PC-3 (cell line): ENCODE measurements at regions not wholly inside any gene's neighbourhood (a gene's known extent, or its start where the extent isn't known, plus 50 kb on each side); places are given as distances from the start of the nearest gene placed in this dataset.

Source experiments
- EZH2 ChIP-seq: fragments of 300-600 bp; sonication (generic); IDR thresholded peaks from one replicate; pipeline ENCODE4 v1.6.1; 2017; ENCODE audit warnings: antibody characterized with exemption, mild to moderate bottlenecking, low read length; ENCODE audit not compliant: unreplicated experiment
- EZH2phosphoT487 ChIP-seq: fragments of 300-600 bp; sonication (generic); IDR thresholded peaks from 2 replicates; pipeline ENCODE4 v1.6.1; 2018; ENCODE audit warnings: mild to moderate bottlenecking, antibody characterized with exemption, low read length, borderline replicate concordance
- TF ChIP-seq, protein P1 (sequence below): fragments of 300-600 bp; sonication (generic); conservative IDR thresholded peaks from 2 replicates; pipeline ENCODE4 v1.5.1; 2017; ENCODE audit warnings: antibody characterized with exemption, low read depth, mild to moderate bottlenecking, low read length

DNA sequence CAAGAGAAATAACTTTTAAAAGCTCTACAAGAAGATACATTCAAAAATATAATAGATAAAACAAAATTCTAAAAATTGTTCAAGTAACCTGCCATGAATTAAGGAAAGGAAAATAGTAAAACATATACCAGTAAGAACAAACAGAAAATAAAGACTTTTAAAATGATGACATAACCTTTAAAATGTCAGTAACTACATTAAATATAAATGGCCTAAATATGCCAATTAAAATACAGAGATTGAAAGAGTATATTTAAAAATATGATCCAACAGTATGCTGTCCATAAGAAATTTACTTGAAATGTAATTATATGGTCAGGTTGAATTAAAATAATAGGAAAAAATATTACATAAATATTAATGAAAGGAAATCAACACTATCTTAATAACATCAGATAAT is 911.7 kb upstream of the POU3F3 start:
- TF ChIP-seq, protein P1, sequence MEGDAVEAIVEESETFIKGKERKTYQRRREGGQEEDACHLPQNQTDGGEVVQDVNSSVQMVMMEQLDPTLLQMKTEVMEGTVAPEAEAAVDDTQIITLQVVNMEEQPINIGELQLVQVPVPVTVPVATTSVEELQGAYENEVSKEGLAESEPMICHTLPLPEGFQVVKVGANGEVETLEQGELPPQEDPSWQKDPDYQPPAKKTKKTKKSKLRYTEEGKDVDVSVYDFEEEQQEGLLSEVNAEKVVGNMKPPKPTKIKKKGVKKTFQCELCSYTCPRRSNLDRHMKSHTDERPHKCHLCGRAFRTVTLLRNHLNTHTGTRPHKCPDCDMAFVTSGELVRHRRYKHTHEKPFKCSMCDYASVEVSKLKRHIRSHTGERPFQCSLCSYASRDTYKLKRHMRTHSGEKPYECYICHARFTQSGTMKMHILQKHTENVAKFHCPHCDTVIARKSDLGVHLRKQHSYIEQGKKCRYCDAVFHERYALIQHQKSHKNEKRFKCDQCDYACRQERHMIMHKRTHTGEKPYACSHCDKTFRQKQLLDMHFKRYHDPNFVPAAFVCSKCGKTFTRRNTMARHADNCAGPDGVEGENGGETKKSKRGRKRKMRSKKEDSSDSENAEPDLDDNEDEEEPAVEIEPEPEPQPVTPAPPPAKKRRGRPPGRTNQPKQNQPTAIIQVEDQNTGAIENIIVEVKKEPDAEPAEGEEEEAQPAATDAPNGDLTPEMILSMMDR = no peak
- no peak for TF ChIP-seq EZH2
- no peak for TF ChIP-seq EZH2phosphoT487
